ENCODE measurements at regions not wholly inside any gene's neighbourhood (a gene's known extent, or its start where the extent isn't known, plus 50 kb on each side); places are given as distances from the start of the nearest gene placed in this dataset.

- no peak overlapping the region for H3K4me3 ChIP-seq
- no peaks in the 10 kb centered on the region for H3K4me1 ChIP-seq
- TF ChIP-seq, protein P1, sequence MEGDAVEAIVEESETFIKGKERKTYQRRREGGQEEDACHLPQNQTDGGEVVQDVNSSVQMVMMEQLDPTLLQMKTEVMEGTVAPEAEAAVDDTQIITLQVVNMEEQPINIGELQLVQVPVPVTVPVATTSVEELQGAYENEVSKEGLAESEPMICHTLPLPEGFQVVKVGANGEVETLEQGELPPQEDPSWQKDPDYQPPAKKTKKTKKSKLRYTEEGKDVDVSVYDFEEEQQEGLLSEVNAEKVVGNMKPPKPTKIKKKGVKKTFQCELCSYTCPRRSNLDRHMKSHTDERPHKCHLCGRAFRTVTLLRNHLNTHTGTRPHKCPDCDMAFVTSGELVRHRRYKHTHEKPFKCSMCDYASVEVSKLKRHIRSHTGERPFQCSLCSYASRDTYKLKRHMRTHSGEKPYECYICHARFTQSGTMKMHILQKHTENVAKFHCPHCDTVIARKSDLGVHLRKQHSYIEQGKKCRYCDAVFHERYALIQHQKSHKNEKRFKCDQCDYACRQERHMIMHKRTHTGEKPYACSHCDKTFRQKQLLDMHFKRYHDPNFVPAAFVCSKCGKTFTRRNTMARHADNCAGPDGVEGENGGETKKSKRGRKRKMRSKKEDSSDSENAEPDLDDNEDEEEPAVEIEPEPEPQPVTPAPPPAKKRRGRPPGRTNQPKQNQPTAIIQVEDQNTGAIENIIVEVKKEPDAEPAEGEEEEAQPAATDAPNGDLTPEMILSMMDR (IDR thresholded peaks at IDR 0.05), result no peak
- TF ChIP-seq POLR2A (IDR thresholded peaks at IDR 0.05) (no peak), POLR2AphosphoS5 (IDR thresholded peaks at IDR 0.05) (no peak), EP300 (IDR thresholded peaks at IDR 0.05) (no peak)
- WGBS, result 67% methylated on average over 5 of the region's 5 CpGs
- H3K36me3 ChIP-seq, result no peaks in the 10 kb centered on the region
- H3K9me3 ChIP-seq, result no peaks in the 10 kb centered on the region
- H3K27ac ChIP-seq, result no peak overlapping the region
- no peak for DNase-seq (ENCODE audit: low spot score in 2 of 2)
- no peaks in the 10 kb centered on the region for H3K27me3 ChIP-seq
These were observed 60.6 kb upstream of the NTM start for GRCh38 chr11:131309776-131310175.

GRCh38 chr11:131311776-131312514 is 58.5 kb upstream of the NTM start:
- TF ChIP-seq POLR2AphosphoS5 (IDR thresholded peaks at IDR 0.05) (no peak), EP300 (IDR thresholded peaks at IDR 0.05) (no peak), POLR2A (IDR thresholded peaks at IDR 0.05) (no peak)
- TF ChIP-seq, protein P1 (IDR thresholded peaks at IDR 0.05), result no peak
- Histone ChIP-seq H3K9me3 (no peaks in the 10 kb centered on the region), H3K27ac (no peak overlapping the region), H3K27me3 (no peaks in the 10 kb centered on the region), H3K4me1 (no peaks in the 10 kb centered on the region), H3K36me3 (no peaks in the 10 kb centered on the region), H3K4me3 (no peak overlapping the region)
- WGBS, result 51% methylated on average over 10 of the region's 10 CpGs
- DNase-seq (ENCODE audit: low spot score in 2 of 2), result no peak
